Naive thymus-derived CD4-positive, alpha-beta T cell (primary cell): ENCODE measurements at regions not wholly inside any gene's neighbourhood (a gene's known extent, or its start where the extent isn't known, plus 50 kb on each side); places are given as distances from the start of the nearest gene placed in this dataset.

Source experiments
- ATAC-seq: fragments of 150-1000 bp; cut with Tn5 transposase; 2 replicates; pipeline ENCODE4 v1.10.0; 2021; ENCODE audit warnings: mild to moderate bottlenecking, moderate library complexity
- CTCF ChIA-PET: fragments of 350-600 bp; sonication (Branson Sonifier 250); formaldehyde crosslinking; loops from one replicate; lab custom pipeline; 2021; ENCODE audit warnings: antibody characterized with exemption; lab: Charles Lee
- POLR2A ChIA-PET: fragments of 350-600 bp; sonication (Branson Sonifier 250); formaldehyde crosslinking; loops from one replicate; lab custom pipeline; 2021; ENCODE audit warnings: antibody characterized with exemption, inconsistent platforms; lab: Charles Lee
- DNase-seq, 9 donors: peaks; one replicate each; pipeline versions ENCODE4 v3.0.0 to v3.0.0-alpha.2; 2020 to 2022; ENCODE audit warnings: mixed read lengths in 1 of 9
- H3K27ac ChIP-seq: one replicate; pipeline ENCODE4 v1.7.0; 2013; ENCODE audit warnings: mild to moderate bottlenecking, low read depth, low read length, moderate library complexity
- H3K27me3 ChIP-seq, 2 donors: one replicate each; pipeline ENCODE4 v1.7.0; 2013; ENCODE audit warnings: low read length in 2 of 2, mild to moderate bottlenecking in 2 of 2, moderate library complexity in 2 of 2; ENCODE audit not compliant: control insufficient read depth in 2 of 2, insufficient read depth in 2 of 2
- H3K36me3 ChIP-seq, 3 experiments: 1 replicate in 2 of 3; 2 replicates in 1 of 3; pipeline ENCODE4 v1.7.0; 2013; ENCODE audit warnings: low read length in 3 of 3, mild to moderate bottlenecking in 3 of 3, moderate library complexity in 1 of 3; ENCODE audit not compliant: insufficient read depth in 3 of 3, control insufficient read depth in 2 of 3
- H3K4me1 ChIP-seq, 2 donors: one replicate each; pipeline ENCODE4 v1.7.0; 2013; ENCODE audit warnings: low read length in 2 of 2, mild to moderate bottlenecking in 2 of 2, moderate library complexity in 1 of 2; ENCODE audit not compliant: control insufficient read depth in 2 of 2, insufficient read depth in 2 of 2
- H3K4me3 ChIP-seq: 2 replicates; pipeline ENCODE4 v1.7.0; 2013; ENCODE audit warnings: mild to moderate bottlenecking, low read length
- H3K9me3 ChIP-seq, 3 experiments: 1 replicate in 2 of 3; 2 replicates in 1 of 3; pipeline ENCODE4 v1.7.0; 2013; ENCODE audit warnings: low read length in 3 of 3; ENCODE audit not compliant: control insufficient read depth in 2 of 3
- H3K27ac Mint-ChIP-seq, 9 donors: one replicate each; pipeline ENCODE4 v1.8.0; 2020 to 2022; ENCODE audit warnings: mixed read lengths in 9 of 9, mild to moderate bottlenecking in 8 of 9, moderate library complexity in 5 of 9, inconsistent platforms in 2 of 9
- H3K27me3 Mint-ChIP-seq, 5 donors: one replicate each; pipeline ENCODE4 v1.8.0; 2021 to 2022; ENCODE audit warnings: mixed read lengths in 5 of 5, mild to moderate bottlenecking in 1 of 5
- H3K36me3 Mint-ChIP-seq, 5 donors: one replicate each; pipeline ENCODE4 v1.8.0; 2020 to 2022; ENCODE audit warnings: mixed read lengths in 5 of 5, mild to moderate bottlenecking in 3 of 5, inconsistent platforms in 1 of 5
- H3K4me1 Mint-ChIP-seq, 7 donors: one replicate each; pipeline ENCODE4 v1.8.0; 2020 to 2022; ENCODE audit warnings: mixed read lengths in 7 of 7, mild to moderate bottlenecking in 3 of 7, inconsistent platforms in 1 of 7
- H3K4me3 Mint-ChIP-seq, 10 donors: one replicate each; pipeline ENCODE4 v1.8.0; 2020 to 2022; ENCODE audit warnings: mild to moderate bottlenecking in 10 of 10, mixed read lengths in 10 of 10, moderate library complexity in 6 of 10, inconsistent platforms in 2 of 10
- H3K9me3 Mint-ChIP-seq, 11 donors: one replicate each; pipeline ENCODE4 v1.8.0; 2020 to 2022; ENCODE audit warnings: mixed read lengths in 11 of 11, mild to moderate bottlenecking in 4 of 11, inconsistent platforms in 1 of 11, moderate library complexity in 1 of 11
- intact Hi-C, 2 donors: fragments of 100-400 bp; cut with micrococcal nuclease; formaldehyde crosslinking; loops; one replicate each; pipeline ENCODE4 v1.15.1; 2023

DNA sequence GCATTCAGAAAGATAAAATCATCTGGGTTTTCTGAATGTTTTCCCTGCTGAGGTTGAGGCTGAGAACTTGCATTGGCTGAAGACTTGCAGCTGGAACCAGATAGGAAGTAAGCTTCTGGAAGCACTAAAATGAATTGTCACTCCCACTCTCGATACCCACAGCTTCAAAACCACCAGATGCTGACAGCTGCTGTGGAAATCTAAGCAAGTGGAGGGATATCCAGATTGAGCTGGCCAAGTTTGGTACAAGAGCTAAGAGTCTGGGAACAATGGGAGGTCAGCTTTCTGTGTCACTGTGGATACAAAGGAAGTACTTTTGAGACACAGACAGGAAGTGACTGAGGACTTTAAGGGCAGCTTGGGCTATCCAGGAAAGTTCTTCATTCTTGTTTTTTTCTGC is 51.3 kb upstream of the CD44 start:
- Histone ChIP-seq H3K4me3 (no peak overlapping the region), H3K27ac (no peak overlapping the region), H3K9me3 (no peaks in the 10 kb centered on the region), H3K36me3 (no peaks in the 10 kb centered on the region), H3K27me3 (no peaks in the 10 kb centered on the region), H3K4me1 (peaks cover 37 to 56% of the 10 kb centered on the region in 2 donors)
- Mint-ChIP-seq H3K9me3 (peaks cover 0 to 5% (median 0%) of the 10 kb centered on the region in 11 donors), H3K4me3 (peak overlapping the region in 7 of 10 donors; percentile 5 to 51 (median 43)), H3K27ac (peak overlapping the region in 7 of 9 donors; percentile 50 to 97 (median 78)), H3K4me1 (peaks cover 57 to 95% (median 90%) of the 10 kb centered on the region in 7 donors), H3K36me3 (peaks cover 0 to 18% (median 0%) of the 10 kb centered on the region in 5 donors), H3K27me3 (peaks cover 0 to 5% (median 0%) of the 10 kb centered on the region in 5 donors)
- ATAC-seq (no peak), DNase-seq (peak in 3 of 9 donors; percentile 8 to 33 (median 18))
- ChIA-PET POLR2A (interaction anchor here (0.7 to 2.4 kb wide), 5 partner anchors 9 to 40 kb away, joined by 3 to 9 read pairs (median 3); no protein-coding TSS in a partner anchor), CTCF (interaction anchor here (1.0 kb wide), 1 partner anchor 161 kb away, joined by 3 read pairs; no protein-coding TSS in a partner anchor)
- intact Hi-C loops = loop anchor here in 1 of 2 donors (2.0 kb wide), 1 partner anchor 19 kb away; no protein-coding TSS in a partner anchor

DNA sequence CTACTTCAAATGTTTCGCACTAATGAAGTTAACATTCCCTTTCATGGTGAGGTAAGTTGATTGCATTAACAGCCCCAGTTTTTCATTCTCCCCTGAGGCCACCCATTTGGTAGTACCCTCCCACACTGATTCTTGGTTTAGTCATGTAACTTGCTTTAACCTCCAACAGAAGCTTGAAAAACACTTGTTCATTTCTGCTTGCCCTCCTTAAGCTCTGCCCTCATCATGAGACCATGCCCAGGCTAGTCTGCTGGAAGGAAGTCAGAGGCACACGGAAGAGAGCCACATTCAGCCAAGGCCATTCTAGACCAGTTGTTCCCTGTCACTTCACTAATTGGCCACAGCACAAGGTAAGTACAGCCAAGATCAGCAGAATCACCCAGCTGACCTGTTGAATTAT is 50.7 kb upstream of the CD44 start:
- H3K4me1 ChIP-seq = peaks cover 31 to 50% of the 10 kb centered on the region in 2 donors
- Mint-ChIP-seq H3K27me3 (peaks cover 0 to 10% (median 0%) of the 10 kb centered on the region in 5 donors), H3K4me3 (peak overlapping the region in 5 of 10 donors; percentile 36 to 51 (median 43)), H3K36me3 (peaks cover 0 to 19% (median 0%) of the 10 kb centered on the region in 5 donors), H3K4me1 (peaks cover 51 to 92% (median 84%) of the 10 kb centered on the region in 7 donors), H3K9me3 (peaks cover 0 to 7% (median 0%) of the 10 kb centered on the region in 11 donors), H3K27ac (peak overlapping the region; percentile 15 to 92 (median 56))
- no peaks in the 10 kb centered on the region for H3K36me3 ChIP-seq
- ChIA-PET POLR2A (interaction anchor here (0.7 to 2.4 kb wide), 8 partner anchors 10 to 77 kb away, joined by 3 to 9 read pairs (median 3); no protein-coding TSS in a partner anchor), CTCF (interaction anchor here (0.7 to 1.0 kb wide), 2 partner anchors 16 to 162 kb away, joined by 3 to 6 read pairs; no protein-coding TSS in a partner anchor)
- intact Hi-C loops = no loop called here
- no peak overlapping the region for H3K27ac ChIP-seq
- no peak overlapping the region for H3K4me3 ChIP-seq
- ATAC-seq = no peak
- H3K27me3 ChIP-seq = no peaks in the 10 kb centered on the region
- DNase-seq = no peak
- no peaks in the 10 kb centered on the region for H3K9me3 ChIP-seq

- H3K36me3 Mint-ChIP-seq = peaks cover 0 to 22% (median 0%) of the 10 kb centered on the region in 5 donors
- intact Hi-C loops = no loop called here
- no peaks in the 10 kb centered on the region for H3K36me3 ChIP-seq
- H3K4me3 ChIP-seq = no peak overlapping the region
- H3K27ac ChIP-seq = no peak overlapping the region
- no peaks in the 10 kb centered on the region for H3K27me3 ChIP-seq
- DNase-seq = no peak
- H3K4me1 ChIP-seq = peaks cover 27 to 46% of the 10 kb centered on the region in 2 donors
- peaks cover 0 to 13% (median 0%) of the 10 kb centered on the region in 5 donors for H3K27me3 Mint-ChIP-seq
- no peaks in the 10 kb centered on the region for H3K9me3 ChIP-seq
- peak overlapping the region in 5 of 10 donors; percentile 7 to 51 (median 43) for H3K4me3 Mint-ChIP-seq
- peak overlapping the region in 7 of 9 donors; percentile 25 to 92 (median 60) for H3K27ac Mint-ChIP-seq
- POLR2A ChIA-PET = interaction anchor here (0.6 to 2.4 kb wide), 7 partner anchors 9 to 77 kb away, joined by 3 to 9 read pairs (median 3); no protein-coding TSS in a partner anchor
- no peak for ATAC-seq
- H3K9me3 Mint-ChIP-seq = peaks cover 0 to 10% (median 0%) of the 10 kb centered on the region in 11 donors
- CTCF ChIA-PET = interaction anchor here (0.7 to 1.4 kb wide), 5 partner anchors 16 to 217 kb away, joined by 3 to 6 read pairs (median 3); no protein-coding TSS in a partner anchor
- H3K4me1 Mint-ChIP-seq = peaks cover 47 to 88% (median 80%) of the 10 kb centered on the region in 7 donors
Measured at GRCh38 chr11:35088676-35089075, 50.3 kb upstream of the CD44 start.
